ENCODE measurements at regions not wholly inside any gene's neighbourhood (a gene's known extent, or its start where the extent isn't known, plus 50 kb on each side); places are given as distances from the start of the nearest gene placed in this dataset.

GRCh38 chr15:77535845-77536244 is 96.9 kb downstream of the LINGO1 start:
- H3K27me3 ChIP-seq (ENCODE audit: control insufficient read depth in 1 of 2, insufficient read depth in 1 of 2, low read length in 2 of 2): peaks cover 29 to 45% of the 10 kb centered on the region in 2 experiments

More at GRCh38 chr15:77535845-77536244, 96.9 kb downstream of the LINGO1 start:
- no peak overlapping the region for H4K91ac ChIP-seq (ENCODE audit: low read length)
- no peak for DNase-seq
- H3K4ac ChIP-seq (ENCODE audit: low read depth in 1 of 2, low read length in 2 of 2): no peak overlapping the region
- H3K4me3 ChIP-seq (ENCODE audit: insufficient read depth in 1 of 2, low read depth in 1 of 2, low read length in 2 of 2): no peak overlapping the region
- no peak overlapping the region for H3K27ac ChIP-seq (ENCODE audit: low read length, poor library complexity, severe bottlenecking)
- no peak overlapping the region for H2AK5ac ChIP-seq (ENCODE audit: low read length, severe bottlenecking)
- H3K23ac ChIP-seq (ENCODE audit: low read length in 2 of 2): no peak overlapping the region
- no peak overlapping the region for H4K8ac ChIP-seq (ENCODE audit: low read length)
- no peaks in the 10 kb centered on the region for H3K79me1 ChIP-seq (replicated peaks; ENCODE audit: low read length, poor library complexity, severe bottlenecking)
- 96% methylated on average over 7 of the region's 7 CpGs for WGBS
- H2AFZ ChIP-seq (ENCODE audit: low read depth, low read length): no peak overlapping the region
- no peak overlapping the region for H2BK12ac ChIP-seq (ENCODE audit: low read length in 2 of 2)
- no peak overlapping the region for H2BK15ac ChIP-seq (ENCODE audit: low read depth, poor library complexity, severe bottlenecking)
- H3K4me1 ChIP-seq (ENCODE audit: control insufficient read depth, insufficient read depth, low read depth, low read length): peaks cover 2% of the 10 kb centered on the region
- no peak overlapping the region for H2BK5ac ChIP-seq (ENCODE audit: low read depth, low read length, poor library complexity, severe bottlenecking)
- H3K18ac ChIP-seq (ENCODE audit: low read depth in 1 of 2, low read length in 2 of 2): no peak overlapping the region
- no peak overlapping the region for H3K4me2 ChIP-seq (ENCODE audit: low read length, poor library complexity, severe bottlenecking)
- H3K36me3 ChIP-seq (ENCODE audit: control insufficient read depth in 1 of 2, insufficient read depth in 2 of 2, low read depth in 1 of 2, low read length in 2 of 2): no peaks in the 10 kb centered on the region
- no peaks in the 10 kb centered on the region for H3K9me3 ChIP-seq (ENCODE audit: control insufficient read depth, low read length)
- no peak overlapping the region for H2BK120ac ChIP-seq (ENCODE audit: low read depth, low read length)
- no peak overlapping the region for H3K14ac ChIP-seq (ENCODE audit: low read length in 2 of 2)
- no peak overlapping the region for H3K9ac ChIP-seq (ENCODE audit: low read length)

All from mesenchymal stem cell (in vitro differentiated cells and primary cell).